Coronary artery (tissue), 2 donors: ENCODE measurements at regions not wholly inside any gene's neighbourhood (a gene's known extent, or its start where the extent isn't known, plus 50 kb on each side); places are given as distances from the start of the nearest gene placed in this dataset.
"Not testable (repeated sequence)": the region's sequence is repeated elsewhere in the genome, so short reads cannot be mapped to it uniquely, and the experiment has no call there.

Experiments
- DNase-seq: peaks from one replicate; pipeline ENCODE4 v3.0.0-alpha.2; 2017; ENCODE audit warnings: low spot score
- H3K27ac ChIP-seq, 2 donors: fragments of 200-600 bp; sonication (generic); one replicate each; pipeline ENCODE4 v1.5.1; 2016 to 2019
- H3K4me3 ChIP-seq: fragments of 200-600 bp; sonication (generic); 2 replicates; pipeline ENCODE4 v1.5.1; 2016; ENCODE audit warnings: mild to moderate bottlenecking, moderate library complexity
- TF ChIP-seq, protein P1 (sequence below): fragments of 200-600 bp; sonication (generic); IDR thresholded peaks from one replicate; pipeline ENCODE4 v1.5.1; 2019; ENCODE audit warnings: antibody characterized with exemption

DNA sequence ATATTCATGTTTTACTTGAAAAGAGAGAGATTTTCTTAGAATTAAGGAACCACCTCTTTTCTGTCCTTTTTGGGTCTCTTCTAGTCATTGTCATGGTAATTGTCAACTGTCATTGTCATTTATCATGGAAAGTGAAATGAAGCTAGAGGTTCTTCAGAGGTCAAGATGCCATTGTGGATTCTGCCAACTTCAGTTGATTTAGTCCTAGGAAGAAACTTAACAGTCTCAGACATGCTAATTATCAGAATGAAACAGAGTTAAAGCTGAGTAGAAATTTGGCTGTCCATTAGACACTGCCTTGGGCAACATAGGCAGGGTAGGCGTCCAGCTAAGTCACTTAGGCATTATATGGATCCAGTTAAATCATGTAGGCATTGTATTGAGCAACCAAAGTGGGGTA is 796.1 kb upstream of the ADGRL3 start:
- Histone ChIP-seq H3K4me3 (no peak overlapping the region), H3K27ac (no peak overlapping the region)
- no peak for DNase-seq
- TF ChIP-seq, protein P1, sequence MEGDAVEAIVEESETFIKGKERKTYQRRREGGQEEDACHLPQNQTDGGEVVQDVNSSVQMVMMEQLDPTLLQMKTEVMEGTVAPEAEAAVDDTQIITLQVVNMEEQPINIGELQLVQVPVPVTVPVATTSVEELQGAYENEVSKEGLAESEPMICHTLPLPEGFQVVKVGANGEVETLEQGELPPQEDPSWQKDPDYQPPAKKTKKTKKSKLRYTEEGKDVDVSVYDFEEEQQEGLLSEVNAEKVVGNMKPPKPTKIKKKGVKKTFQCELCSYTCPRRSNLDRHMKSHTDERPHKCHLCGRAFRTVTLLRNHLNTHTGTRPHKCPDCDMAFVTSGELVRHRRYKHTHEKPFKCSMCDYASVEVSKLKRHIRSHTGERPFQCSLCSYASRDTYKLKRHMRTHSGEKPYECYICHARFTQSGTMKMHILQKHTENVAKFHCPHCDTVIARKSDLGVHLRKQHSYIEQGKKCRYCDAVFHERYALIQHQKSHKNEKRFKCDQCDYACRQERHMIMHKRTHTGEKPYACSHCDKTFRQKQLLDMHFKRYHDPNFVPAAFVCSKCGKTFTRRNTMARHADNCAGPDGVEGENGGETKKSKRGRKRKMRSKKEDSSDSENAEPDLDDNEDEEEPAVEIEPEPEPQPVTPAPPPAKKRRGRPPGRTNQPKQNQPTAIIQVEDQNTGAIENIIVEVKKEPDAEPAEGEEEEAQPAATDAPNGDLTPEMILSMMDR: no peak

DNA sequence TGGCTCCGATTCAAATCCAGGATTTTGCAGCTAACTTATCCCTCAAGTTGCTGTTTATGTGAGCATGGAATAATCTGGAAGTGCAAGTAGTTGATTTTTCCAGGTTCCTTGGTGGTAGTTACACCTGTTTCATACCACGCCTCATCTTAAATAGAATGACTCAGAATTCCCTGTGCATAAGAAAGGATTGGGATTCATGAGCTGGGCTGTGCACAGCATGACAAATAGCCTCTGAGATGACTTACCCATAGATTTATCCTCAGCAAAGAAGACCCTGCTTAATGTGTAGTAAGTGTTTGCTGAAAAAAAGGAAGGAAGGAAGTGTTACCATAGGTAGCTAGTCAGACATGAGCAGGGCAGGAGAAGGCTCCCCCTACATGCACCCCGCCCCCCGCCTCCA is 777.7 kb upstream of the ADGRL3 start:
- H3K4me3 ChIP-seq: no peak overlapping the region
- no peak for DNase-seq
- TF ChIP-seq, protein P1: no peak

DNA sequence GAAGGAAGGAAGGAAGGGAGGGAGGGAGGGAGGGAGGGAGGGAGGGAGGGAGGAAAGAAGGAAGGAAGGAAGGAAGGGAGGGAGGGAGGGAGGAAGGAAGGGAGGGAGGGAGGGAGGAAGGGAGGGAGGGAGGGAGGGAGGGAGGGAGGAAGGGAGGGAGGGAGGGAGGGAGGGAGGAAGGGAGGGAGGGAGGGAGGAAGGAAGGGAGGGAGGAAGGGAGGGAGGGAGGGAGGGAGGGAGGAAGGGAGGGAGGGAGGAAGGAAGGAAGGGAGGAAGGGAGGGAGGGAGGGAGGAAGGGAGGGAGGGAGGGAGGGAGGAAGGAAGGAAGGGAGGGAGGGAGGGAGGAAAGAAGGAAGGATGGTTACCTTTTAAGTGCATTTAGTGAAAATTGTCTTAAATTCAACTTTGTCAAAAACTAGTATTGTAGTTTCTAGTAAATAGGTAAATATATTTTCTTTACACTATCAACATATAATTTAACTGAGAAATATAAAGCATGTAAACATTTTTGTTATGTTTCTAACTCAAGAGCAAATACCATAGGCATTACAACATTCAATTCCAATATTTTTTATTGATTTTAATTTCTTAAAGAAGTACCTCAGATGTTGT is 776.4 kb upstream of the ADGRL3 start:
- not testable (repeated sequence) for H3K27ac ChIP-seq, H3K4me3 ChIP-seq, DNase-seq

More for the DNA sequence above, 777.7 kb upstream of the ADGRL3 start:
- no peak overlapping the region for H3K27ac ChIP-seq

DNA sequence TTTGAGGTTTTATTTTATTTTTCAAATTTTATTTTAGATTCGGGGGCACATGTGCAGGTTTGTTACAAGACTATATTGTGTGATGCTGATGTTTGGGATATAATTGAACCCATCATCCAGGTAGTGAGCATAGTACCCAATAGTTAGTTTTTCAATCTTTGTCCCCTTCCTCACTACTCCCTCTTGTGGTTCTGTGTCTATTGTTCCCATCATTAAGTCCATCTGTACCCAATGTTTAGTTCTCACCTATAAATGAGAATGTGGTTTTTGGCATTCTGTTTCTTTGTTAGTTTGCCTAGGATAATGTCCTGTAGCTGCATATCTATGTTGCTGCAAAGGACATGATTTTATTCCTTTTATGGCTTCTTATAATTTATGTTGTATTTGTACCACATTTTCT is 767.2 kb upstream of the ADGRL3 start:
- Histone ChIP-seq H3K4me3 (no peak overlapping the region), H3K27ac (no peak overlapping the region)
- no peak for DNase-seq
- TF ChIP-seq, protein P1: no peak

DNA sequence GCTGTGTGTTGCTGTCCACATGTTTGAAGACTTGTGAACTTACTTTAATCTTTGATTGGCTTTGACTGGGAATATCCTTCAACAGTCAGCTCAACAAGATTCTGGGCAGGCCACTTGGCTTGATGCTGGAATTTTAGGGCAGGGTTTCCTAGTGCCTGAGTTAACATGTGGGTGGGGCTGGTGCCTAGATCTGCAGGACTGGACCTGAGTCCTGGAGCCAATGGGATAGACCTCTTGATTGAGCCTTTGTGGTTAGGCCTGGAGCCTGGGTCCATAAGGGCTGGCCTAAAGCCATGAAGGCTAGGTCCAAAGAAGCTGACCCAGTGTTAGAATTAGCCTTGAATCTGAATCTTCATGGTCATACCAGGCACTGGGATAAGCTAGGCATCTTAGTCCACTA is 757.1 kb upstream of the ADGRL3 start:
- peak; percentile 56 for DNase-seq
- TF ChIP-seq, protein P1: no peak
- no peak overlapping the region for H3K4me3 ChIP-seq
- H3K27ac ChIP-seq: no peak overlapping the region

DNA sequence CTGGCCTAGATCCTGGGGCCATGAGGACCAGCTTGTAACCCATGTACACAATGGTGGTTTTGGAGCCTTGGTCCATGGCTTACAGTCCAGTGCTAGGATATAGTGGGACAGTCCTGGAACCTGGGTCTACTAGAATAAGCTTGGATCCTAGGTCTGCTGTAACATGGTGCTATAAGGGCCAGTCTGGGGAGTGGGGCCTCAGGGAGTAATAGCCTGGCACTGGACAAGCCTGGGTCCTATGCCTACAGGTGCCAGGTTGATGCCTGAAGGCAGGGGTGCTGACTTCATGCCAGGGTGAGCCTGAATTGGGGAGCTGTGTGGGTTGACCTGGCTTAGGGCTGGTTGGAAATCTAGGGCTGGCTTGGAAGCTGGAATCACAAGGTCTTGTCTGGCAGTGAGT is 756.3 kb upstream of the ADGRL3 start:
- TF ChIP-seq, protein P1: no peak
- no peak overlapping the region for H3K27ac ChIP-seq
- peak; percentile 59 for DNase-seq
- no peak overlapping the region for H3K4me3 ChIP-seq

DNA sequence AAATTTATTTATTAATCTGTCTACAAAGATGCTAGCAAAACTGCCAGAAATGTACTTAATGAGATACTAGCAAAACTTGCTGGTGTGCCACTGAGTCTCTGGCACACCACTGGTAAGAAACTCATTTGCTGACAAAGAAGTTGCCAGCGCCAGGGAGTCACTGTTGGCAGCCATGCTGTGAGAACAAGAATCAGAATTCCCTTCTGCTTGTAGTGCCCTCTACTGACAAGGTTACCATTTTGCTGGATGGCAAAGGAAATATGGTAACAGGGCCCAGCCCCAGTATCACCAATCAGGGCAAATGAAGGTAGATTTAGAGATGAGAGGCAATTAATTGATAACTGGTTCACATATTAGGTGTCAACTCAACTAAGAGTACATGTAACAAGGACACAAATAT is 750.1 kb upstream of the ADGRL3 start:
- DNase-seq: no peak
- Histone ChIP-seq H3K4me3 (no peak overlapping the region), H3K27ac (no peak overlapping the region)
- TF ChIP-seq, protein P1: no peak

DNA sequence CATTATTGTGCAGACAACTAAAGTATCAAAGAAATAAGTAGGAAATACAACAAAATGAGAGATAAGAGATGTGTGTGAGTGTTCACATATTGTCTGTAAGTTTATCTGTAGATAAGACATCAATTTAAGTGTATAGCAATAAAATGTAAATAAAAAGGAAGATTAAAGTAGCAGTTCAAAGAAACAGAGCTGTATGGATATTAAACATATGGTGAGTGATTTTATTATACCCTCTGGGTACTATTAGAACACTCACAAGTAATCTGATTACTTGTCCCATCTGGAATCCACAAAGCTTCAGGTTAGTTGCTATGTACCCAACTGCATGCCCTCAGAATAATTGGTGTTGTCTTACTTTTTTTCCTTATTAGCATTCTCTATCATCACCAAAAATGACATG is 747.9 kb upstream of the ADGRL3 start:
- H3K27ac ChIP-seq: no peak overlapping the region
- H3K4me3 ChIP-seq: no peak overlapping the region
- TF ChIP-seq, protein P1: no peak
- DNase-seq: no peak
